Stimulated activated CD4-positive, alpha-beta T cell treated with anti-CD3 and anti-CD28 coated beads, Interleukin-4, amount 100 ng/mL, for 4 hours (primary cell): ENCODE measurements at regions not wholly inside any gene's neighbourhood (a gene's known extent, or its start where the extent isn't known, plus 50 kb on each side); places are given as distances from the start of the nearest gene placed in this dataset.

Experiments used
- DNase-seq, 2 experiments: peaks; one replicate each; pipeline ENCODE4 v3.0.0-alpha.2; 2020

DNA sequence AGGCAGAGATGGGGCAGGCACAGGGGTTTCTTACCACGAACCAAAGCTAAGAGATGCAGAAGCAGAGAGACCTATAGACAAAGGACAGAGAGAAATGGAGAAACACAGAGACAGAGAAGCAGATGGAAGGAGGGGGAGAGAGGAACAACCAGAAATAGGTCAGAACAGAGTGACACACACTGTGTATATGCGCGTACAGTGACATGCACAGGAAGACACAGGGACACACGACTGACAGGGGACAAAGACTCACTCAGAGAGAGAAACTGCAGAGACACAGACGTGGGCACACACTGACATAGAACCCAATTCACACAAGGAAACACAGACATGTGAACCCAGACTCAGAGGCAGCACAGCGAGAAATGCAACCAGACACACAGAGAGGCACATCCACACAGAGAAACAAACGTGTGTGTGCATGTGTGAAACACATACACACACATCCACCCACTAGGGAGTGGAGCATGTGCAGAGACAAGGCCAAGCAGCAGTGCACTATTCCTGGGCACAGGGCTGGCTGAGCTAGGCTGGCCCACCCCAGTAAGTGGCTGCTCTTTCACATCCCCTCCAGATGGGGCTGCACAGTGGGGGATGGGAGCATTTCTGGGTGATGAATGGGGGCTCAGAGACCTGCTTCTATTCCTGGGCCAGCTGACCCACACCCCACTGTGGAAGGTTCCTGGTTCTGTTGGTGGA is 123.4 kb upstream of the CSF3R start:
- no peak for DNase-seq

DNA sequence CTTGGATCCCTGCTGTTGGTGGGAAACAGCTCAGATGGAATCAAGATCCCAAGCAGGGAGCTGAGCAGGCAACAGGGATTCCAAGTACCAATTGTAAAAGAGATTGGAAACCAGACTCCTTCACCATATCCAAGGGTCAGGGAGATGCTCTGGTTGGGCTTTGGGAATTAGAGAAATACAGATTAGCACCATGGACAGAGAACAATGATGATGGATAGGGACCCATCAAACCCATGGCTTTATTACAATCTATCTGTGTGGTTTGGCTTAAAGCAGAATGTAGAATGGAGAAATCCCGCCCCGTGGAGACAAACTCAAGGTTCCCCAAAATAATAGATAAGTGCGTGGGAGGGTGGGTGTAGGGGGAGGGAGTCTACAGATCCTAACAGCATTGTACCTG is 120.7 kb upstream of the CSF3R start:
- DNase-seq: no peak

DNA sequence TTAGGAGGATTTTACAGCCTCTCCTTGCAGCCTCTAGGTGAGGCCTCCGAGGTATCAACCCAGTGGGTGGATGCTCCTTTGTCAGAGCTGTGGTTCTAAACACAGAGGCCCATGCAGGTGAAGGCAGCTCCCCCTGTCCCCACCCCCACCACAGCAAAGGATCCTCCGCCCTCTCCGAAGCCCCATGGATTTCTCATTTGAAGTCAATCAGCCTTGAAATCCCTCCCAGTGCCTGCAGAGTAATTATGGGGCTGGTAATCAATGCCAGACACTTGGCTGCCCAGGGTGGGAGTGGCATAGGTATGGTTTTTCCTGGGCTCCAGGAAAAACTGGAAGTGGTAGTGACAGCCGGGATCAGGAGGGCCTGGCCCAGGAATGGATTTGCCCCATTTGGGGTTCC is 119.5 kb upstream of the CSF3R start:
- no peak for DNase-seq

DNA sequence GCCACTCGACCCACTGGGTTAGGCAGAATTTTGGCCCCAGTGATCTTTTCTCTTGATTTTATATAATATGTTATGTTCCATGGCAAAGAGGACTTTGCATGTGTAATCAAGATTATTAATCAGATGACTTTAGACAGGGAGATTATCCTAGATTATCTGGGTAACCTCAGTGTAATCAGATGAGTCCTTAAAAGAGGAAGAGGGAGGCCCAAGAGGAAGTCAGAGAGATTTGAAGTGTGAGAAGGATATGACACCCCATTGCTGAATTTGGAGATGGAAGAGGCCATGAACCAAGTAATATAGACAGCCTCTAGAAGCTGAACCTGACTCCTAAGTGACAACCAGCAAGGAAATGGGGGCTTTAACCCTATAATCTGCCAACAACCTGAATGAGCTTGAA is 117.1 kb upstream of the CSF3R start:
- no peak for DNase-seq

DNA sequence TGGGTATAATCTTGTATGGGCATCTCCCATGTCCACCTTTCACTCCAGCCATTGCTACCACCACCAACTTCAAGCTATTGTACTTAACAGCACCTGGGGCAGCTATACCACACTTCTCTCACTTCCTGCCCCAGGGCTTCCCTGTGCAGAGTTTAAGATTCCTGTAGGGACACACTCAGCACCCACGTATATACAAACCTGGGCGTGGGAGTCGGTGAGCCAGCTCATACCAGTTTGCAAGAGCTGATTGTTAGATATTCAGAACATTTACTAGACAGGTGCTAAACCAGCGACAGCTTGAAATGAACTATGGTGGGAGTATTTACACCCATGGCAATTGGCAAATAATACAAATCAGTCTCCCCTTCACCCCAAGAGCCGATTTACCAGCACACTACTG is 114.8 kb upstream of the CSF3R start:
- DNase-seq: no peak

DNA sequence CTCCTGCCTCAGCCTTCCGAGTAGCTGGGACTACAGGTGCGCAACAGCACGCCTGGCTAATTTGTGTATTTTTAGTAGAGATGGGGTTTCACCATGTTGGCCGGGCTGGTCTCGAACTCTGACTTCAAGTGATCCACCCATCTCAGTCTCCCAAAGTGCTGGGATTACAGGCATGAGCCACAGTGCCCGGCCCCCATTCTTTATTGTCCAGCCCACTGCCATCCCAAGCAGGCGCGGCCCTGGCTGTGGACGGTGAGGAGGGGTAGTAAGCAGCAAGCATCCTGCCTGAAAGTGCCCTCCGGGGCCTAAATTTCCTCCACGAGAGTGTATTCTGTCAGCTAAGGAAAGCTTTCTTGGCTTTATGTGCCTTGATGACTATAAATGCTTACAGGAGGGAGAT is 113.2 kb upstream of the CSF3R start:
- DNase-seq: no peak

DNA sequence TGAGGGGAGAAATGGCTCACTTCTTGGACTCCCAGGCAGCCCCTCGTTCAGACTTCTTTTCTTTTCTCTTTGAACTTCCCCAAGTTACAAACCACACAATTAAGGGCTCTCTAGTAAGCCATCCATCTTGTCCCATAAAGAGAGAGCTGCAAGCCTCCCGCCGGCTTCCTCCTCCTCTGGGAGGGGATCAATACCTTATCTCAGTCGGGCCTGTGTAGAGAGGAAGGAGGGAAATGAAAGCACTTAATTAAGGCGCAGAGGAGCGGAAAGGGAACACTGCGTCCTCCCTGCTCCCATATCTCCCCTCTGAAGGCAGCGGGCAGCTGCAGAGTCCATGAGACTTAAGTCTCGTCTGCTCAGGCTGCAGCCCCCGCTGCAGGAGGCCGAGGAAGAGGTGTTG is 112.6 kb upstream of the CSF3R start:
- DNase-seq: no peak

DNA sequence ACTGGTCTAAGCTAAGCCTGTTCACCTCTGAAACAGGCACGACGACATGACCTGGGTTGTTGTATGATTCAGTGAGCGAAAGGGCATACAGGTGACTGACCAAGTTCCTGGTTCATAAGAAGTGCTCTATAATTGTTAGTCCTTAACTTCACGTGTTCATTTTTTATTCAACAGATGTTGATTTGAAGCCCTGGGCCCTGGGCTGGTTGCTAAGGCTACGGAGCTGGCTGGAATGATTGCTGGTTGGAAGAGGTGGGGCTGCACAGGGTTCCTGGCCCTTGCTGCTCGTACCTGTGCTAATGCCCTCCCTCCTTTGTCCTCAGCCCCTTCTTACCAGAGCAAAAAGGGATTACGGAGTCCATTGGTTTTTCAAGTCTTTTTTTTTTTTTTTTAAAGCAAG is 111.3 kb upstream of the CSF3R start:
- no peak for DNase-seq

DNA sequence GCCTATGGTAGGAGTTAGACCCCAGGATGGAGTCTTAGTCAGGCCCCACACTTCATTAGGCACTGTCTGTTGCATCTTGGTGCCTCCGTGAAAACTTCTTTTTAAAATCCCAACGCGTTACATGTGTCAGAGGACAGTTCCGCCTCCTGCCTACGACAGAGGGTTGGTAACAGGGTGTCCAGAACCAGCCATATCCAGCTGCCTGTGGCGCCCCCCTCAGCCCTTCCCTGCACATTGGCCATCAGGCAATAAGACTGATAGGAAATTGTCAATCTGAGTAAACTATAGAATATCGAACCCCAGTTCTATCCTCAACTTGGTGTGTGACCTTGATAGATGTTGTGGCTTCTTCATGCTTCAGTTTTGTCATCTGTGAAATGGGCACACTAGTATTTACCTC is 108.6 kb upstream of the CSF3R start:
- no peak for DNase-seq

DNA sequence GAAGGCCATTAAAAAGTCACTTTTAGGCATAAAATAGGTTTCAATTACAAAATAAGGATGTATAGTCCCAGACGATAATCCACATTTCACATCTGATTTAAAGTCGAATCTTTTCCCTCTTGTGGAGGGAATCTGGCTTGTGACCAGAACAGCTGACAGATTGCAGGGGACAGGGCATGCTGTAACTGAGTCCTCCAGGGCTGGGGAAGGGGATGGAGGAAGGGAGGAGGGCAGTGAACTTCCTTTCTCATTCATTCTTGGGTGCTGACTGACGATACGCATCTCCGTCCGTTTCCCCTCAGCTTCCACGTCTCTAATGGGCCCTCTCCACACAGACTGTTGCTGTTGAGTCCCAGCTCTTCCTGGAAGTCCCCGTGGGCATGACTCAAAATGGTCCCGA is 108.1 kb upstream of the CSF3R start:
- DNase-seq: no peak

DNA sequence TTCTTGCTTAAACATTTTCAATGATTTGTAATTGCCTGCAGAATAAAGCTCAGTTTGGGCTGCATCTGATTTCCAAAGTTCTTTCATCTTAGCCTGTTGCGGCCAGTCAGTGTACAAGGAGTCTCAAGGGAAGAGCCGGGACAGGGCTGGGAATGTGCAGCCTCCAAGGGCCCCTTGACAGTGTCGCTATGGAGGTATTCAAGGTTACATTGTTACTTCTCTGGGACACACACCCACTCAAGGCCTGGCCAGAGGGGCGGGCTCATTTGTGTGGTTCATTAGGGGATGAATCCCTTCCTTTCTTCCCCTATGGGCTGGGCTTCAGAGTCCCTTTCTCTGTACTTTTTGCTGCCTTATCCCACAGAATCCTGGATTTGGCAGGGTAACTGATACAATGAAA is 107.6 kb upstream of the CSF3R start:
- DNase-seq: no peak

DNA sequence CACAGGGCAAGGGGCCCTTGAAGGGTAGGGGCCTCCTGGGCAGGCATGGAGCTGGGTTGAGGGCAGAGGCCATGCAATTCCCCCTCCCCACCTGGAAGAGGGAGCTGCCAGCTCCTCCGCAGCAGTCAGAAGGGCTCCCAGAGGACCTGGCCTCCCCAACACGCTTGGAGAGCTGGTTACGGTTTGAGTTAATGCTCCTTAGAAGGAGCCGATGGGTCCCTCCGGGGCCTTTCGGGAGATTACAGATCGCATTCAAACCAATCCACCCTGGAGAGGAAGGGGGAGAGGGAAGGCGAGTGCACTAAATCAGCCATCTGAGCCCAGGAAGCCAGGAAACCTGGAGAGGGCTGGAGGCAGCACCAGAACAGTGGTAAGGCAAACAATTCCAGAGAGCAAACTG is 106.3 kb upstream of the CSF3R start:
- DNase-seq: no peak

DNA sequence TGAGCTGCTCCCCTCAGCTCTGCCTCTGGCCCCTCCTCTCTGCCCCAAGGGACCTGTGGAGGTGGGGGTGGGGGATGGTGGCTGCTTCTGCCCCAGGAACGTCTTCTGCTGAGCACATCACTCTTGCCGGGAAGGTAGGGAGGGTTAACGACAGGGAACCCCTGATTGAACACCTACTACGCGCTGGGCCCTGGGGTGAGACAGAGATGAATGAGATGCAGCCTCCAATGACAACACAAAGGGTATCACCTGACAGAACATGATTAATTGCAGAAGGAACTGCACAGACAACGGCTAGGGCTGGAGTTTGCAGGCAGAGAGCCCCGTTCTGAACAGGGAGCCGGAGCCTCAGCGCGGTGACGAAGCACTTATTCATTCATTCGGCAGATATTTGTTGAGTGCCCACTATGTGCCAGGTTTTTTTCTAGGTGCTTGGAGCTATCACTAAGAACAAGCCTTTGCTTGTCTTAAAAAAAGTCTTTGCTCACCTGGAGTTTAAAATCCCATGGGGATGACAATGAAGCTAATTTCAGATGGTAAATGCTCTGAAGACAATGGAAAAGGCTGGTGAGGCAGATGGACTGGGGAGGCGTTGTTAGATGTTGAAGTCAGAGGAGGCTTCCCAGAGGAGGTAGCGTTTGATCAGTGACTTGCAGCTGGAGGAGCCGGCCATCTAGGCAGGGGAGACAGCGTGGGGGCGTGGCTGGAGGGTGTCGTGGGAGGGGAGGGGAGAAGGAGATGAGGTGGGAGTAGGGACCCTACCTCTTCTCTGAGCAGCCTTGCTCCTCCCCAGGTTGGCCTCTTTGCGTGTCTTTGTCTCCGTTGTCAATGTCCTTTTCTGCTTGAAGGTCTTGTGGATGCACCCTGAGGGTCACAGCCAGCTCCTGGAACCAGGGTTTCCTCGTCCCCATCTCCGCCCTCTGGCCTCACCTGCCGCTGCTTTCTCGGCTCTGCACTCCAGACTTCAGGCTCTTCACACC is 103.1 kb upstream of the CSF3R start:
- DNase-seq: no peak

DNA sequence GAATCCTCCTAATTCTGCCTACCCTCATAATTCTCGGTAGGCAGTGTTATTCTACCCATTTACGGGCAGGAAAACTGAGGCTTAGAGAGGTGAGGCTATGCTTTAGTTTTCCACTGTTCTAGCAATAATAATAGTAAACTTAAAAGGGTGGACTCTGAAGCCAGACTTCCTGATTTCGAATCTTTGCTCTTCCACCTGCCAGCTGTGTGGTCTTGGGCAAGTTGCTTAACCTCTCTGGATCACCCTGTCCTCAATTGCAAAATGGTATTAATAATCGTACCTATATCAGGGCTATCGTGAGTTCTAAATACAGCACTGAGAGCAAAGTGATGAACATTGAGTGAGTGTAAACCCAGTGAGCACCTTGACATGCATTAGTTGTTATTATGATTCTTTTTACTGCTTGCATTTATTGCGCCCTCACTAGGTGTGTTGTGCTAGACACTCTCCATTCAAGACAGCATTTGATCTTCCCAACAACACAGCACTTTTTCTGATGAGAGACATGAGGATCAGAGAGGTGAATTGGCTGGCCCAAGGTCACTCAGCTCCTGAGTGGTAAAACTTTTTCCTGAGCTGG is 102.3 kb upstream of the CSF3R start:
- no peak for DNase-seq

DNA sequence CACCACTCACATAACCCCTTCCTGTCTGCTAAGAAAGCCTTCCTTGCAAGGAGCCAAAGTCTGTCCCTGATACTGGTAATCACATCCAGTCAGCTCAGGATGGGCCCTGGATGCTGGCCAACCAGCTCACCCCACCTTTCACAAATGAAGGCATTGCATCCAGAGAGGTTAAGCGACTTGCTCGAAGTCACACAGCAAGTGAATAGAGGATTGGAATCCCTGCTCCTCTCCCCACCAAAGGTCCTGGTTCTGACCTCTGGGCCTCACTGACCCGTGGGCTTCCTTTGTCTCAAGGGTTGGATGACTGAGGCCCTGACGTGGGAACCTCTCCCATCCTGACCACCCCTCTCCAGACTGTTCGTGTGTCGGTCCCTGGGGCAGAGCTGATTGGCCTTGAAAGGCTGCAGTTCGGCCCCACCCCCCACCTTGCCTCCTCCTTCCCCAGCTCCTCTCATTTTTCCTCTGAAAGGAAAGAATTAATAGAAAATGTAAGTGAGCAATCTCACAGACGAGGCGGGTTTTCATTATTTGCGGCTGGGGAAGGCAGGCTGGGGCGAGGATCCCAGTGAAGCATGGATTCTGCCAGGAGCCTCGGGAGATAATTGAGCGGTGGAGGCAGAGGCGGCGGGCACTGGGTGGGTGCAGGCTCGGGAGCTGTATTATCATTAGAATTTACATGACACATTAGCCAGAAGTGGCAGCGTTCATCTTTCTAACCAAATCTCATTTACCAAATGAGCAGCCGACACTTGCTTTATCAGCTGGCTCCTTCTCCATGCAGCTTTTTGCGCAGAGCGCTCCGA is 101.5 kb upstream of the CSF3R start:
- no peak for DNase-seq

DNA sequence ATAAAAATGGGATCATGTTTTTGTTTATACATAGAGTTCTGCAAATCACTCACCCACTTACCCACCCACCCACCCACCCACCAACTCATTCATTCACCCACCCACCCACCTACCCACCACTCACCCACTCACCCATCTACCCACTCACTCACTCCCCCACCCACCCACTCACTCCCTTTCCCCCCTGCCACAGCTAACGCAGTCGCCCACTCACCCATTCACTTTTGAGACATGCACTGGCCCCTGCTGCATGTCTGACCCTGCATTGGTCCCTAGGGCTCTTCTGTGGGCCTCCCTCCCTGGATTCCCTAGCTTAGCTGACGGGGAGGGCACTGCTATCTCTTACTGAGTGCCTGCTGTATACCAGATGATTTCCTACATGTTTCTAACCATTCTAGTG is 100.4 kb upstream of the CSF3R start:
- DNase-seq: no peak

DNA sequence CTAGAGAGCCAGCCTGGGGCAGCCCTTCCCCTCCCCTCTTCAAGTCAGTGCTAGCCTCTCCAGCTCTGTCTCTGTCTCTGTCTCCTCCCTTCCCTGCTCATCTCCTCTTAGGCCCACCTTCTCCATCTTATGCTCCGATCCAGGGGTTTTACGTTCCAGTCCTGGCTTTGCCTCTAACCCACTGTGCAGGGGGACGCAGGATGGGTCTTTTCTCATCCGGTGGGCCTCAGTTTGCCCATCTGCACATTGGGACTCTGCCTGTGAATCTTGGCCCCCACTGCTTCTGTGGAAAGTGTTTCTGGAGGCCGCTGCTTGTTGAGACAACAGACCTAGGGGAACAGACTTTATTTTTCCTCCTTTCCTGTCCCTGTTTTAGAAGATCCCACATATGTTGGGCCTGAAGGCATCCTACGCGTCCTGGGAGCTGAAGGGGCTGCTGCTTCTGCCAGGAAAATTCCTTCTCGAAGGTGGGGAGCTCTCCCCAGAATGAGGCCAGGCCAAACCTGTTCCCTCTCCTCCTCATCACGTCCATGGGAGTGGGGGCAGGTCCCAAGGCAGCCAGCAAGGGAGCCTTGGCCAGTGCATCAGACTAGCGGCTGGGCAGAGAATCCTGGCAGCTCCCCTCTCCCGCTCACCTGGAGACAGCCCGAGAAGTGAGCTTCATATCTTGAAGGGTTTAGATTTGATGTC is 99.5 kb upstream of the CSF3R start:
- DNase-seq: no peak

DNA sequence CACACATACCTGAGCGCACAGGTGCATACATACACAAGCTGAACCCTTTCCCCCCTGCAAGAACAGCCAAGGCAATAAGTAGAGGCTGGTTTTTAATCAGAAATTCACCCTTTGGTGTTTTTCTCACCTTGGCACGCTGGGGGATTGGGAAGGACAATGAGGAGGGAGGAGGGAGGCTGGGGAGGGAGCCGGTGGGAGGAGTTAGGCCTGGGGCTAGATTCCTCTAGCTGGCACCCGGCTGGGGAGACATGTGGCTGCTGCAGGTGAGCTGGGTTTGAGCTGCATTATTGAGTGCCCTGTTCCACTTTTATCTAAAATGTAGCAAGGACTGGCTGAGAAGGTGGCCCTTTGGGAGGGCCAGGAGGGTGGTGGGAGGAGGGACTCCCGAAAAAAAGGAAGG is 97.8 kb upstream of the CSF3R start:
- no peak for DNase-seq

DNA sequence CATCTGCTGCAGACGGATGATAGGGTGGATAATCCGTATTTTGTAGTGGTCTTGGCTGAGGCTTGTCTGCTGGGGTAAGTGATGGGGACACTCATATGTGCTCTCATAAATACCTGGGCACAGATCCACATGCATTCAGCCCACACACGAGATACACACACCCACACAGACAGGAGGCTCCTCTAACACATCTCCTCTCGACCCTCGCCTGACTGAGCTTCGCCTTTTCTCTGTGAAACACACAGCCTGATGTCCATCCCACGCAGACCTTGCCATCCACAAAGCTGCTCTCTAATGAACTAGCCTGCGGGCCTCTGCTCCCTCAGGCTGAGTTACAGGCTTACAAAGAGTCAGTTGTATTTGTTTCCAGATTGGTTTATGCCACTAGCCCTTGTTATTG is 96.3 kb upstream of the CSF3R start:
- DNase-seq: no peak

DNA sequence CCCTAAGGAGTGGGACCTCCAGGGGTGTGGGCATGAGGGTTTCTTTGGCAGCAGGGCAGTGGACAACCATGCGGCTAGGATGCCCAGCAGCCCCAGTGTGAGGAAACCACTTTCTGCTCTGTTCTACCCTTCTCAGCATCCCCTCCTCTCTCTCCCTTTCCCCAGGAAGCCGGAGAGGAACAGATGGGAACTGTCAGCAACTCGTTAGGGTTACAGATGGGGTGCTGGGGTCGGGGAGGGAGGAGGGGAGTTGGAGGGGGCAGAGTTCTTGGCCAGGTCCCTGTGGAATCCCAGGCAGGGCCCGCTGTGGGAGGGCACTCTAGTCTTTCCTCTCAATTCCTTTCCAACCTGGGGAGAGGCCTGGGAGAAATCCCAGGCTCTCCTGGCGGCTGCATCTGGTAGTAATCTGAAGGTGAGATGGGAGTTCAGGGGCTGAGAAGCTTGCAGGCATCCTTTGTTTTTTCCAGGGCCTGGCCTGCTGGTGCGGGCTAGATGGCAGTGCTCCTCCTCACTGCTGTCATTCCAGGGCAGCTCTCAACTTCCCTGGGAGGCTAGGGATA is 93.9 kb upstream of the CSF3R start:
- DNase-seq: no peak

DNA sequence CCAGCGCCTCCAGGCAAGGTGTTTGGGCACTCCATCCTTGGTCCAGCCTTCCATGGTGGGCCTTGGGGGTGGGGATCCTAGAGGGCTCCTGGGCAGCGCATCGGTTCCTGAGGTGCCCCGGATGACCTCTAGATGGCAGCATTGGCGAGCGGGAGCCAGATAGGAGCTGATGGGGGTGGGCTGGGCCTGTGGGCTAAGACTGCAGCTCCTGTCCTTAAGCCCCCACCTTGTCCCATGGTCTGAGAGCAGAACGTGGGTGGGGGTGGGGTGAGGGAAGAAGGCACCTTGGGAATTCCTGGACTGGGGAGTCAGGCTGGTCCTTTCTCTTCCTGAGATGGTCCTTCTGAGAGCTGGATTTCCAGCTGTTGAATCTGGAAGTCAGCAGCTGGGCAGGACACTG is 93.4 kb upstream of the CSF3R start:
- DNase-seq: peak; percentile 28 to 57

DNA sequence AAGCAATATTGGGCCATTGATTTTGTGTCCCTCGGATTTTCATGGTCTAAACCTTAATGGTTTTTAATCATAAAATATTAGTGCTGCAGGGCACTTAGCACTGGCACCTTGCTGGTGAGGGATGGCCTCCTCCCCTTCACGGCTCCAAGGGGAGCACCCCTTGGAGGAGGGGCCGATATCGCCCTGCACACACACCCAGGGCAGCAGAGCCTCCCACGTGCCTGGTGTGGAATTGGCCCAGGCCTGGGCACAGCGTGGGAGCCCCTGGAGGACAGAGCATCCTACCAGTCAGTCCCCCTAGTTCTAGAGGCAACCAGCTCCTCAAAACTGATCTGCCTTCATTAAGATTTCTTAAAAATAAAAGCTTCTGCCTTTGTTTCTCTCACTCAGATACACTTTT is 90.7 kb upstream of the CSF3R start:
- no peak for DNase-seq
